Stimulated activated CD4-positive, alpha-beta T cell treated with anti-CD3 and anti-CD28 coated beads, Interleukin-1b, Interleukin-23, amount 100 ng/mL, for 24 hours (primary cell): ENCODE measurements at regions not wholly inside any gene's neighbourhood (a gene's known extent, or its start where the extent isn't known, plus 50 kb on each side); places are given as distances from the start of the nearest gene placed in this dataset.
"Not testable (repeated sequence)": the region's sequence is repeated elsewhere in the genome, so short reads cannot be mapped to it uniquely, and the experiment has no call there.

Experiments
- DNase-seq, 4 experiments: peaks; one replicate each; pipeline ENCODE4 v3.0.0-alpha.2; 2020; ENCODE audit warnings: low read depth in 4 of 4, low spot score in 1 of 4

- DNase-seq, result no peak
Measured at GRCh38 chr3:99321261-99321660, 317.1 kb upstream of the COL8A1 start.

- no peak for DNase-seq
Measured at GRCh38 chr3:99319961-99320360, 318.4 kb upstream of the COL8A1 start.

GRCh38 chr3:99319450-99319849 is 318.9 kb upstream of the COL8A1 start:
- DNase-seq, result no peak

GRCh38 chr3:99317201-99317600 is 321.2 kb upstream of the COL8A1 start:
- no peak for DNase-seq

GRCh38 chr3:99315896-99316295 is 322.5 kb upstream of the COL8A1 start:
- no peak for DNase-seq

- no peak for DNase-seq
Measured at GRCh38 chr3:99313485-99313884, 324.9 kb upstream of the COL8A1 start.

GRCh38 chr3:99298661-99299060 is 339.7 kb upstream of the COL8A1 start:
- no peak for DNase-seq

- no peak for DNase-seq
Measured at GRCh38 chr3:99295836-99296235, 342.6 kb upstream of the COL8A1 start.

- DNase-seq, result not testable (repeated sequence)
Measured at GRCh38 chr3:99294092-99294491, 344.3 kb upstream of the COL8A1 start.

- no peak for DNase-seq
Measured at GRCh38 chr3:99287876-99288275, 350.5 kb upstream of the COL8A1 start.

GRCh38 chr3:99286266-99286845 is 352.0 kb upstream of the COL8A1 start:
- DNase-seq, result no peak

- DNase-seq, result no peak
Measured at GRCh38 chr3:99269606-99270351, 368.3 kb upstream of the DCBLD2 start.

- no peak for DNase-seq
Measured at GRCh38 chr3:99256788-99257187, 355.3 kb upstream of the DCBLD2 start.

- no peak for DNase-seq
Measured at GRCh38 chr3:99253963-99254355, 352.5 kb upstream of the DCBLD2 start.

- no peak for DNase-seq
Measured at GRCh38 chr3:99250821-99251355, 349.4 kb upstream of the DCBLD2 start.

- no peak for DNase-seq
Measured at GRCh38 chr3:99250272-99250671, 348.8 kb upstream of the DCBLD2 start.

GRCh38 chr3:99249627-99250026 is 348.1 kb upstream of the DCBLD2 start:
- no peak for DNase-seq

- DNase-seq, result no peak
Measured at GRCh38 chr3:99248913-99249312, 347.4 kb upstream of the DCBLD2 start.

- DNase-seq, result no peak
Measured at GRCh38 chr3:99248130-99248529, 346.6 kb upstream of the DCBLD2 start.

- DNase-seq, result no peak
Measured at GRCh38 chr3:99246010-99246654, 344.6 kb upstream of the DCBLD2 start.

GRCh38 chr3:99242271-99242670 is 340.8 kb upstream of the DCBLD2 start:
- no peak for DNase-seq

- DNase-seq, result no peak
Measured at GRCh38 chr3:99240700-99241099, 339.2 kb upstream of the DCBLD2 start.
